Peyer's patch (tissue), 4 donors: ENCODE measurements at regions not wholly inside any gene's neighbourhood (a gene's known extent, or its start where the extent isn't known, plus 50 kb on each side); places are given as distances from the start of the nearest gene placed in this dataset.

Experiments
- POLR2A ChIP-seq, 2 donors: fragments of 450-650 bp; IDR thresholded peaks; one replicate each; pipeline ENCODE4 v1.5.1; 2017; ENCODE audit warnings: antibody characterized with exemption in 2 of 2, mild to moderate bottlenecking in 2 of 2, moderate library complexity in 2 of 2
- TF ChIP-seq, protein P1 (sequence below), 6 experiments: fragments of 450-650 bp in 4 of 6; fragments of 200-600 bp in 2 of 6; sonication (generic) in 1 of 6; IDR thresholded peaks; one replicate each; pipeline ENCODE4 v1.5.1; 2017 to 2019; ENCODE audit warnings: antibody characterized with exemption in 6 of 6, mild to moderate bottlenecking in 3 of 6, moderate library complexity in 1 of 6

- TF ChIP-seq, protein P1, sequence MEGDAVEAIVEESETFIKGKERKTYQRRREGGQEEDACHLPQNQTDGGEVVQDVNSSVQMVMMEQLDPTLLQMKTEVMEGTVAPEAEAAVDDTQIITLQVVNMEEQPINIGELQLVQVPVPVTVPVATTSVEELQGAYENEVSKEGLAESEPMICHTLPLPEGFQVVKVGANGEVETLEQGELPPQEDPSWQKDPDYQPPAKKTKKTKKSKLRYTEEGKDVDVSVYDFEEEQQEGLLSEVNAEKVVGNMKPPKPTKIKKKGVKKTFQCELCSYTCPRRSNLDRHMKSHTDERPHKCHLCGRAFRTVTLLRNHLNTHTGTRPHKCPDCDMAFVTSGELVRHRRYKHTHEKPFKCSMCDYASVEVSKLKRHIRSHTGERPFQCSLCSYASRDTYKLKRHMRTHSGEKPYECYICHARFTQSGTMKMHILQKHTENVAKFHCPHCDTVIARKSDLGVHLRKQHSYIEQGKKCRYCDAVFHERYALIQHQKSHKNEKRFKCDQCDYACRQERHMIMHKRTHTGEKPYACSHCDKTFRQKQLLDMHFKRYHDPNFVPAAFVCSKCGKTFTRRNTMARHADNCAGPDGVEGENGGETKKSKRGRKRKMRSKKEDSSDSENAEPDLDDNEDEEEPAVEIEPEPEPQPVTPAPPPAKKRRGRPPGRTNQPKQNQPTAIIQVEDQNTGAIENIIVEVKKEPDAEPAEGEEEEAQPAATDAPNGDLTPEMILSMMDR (IDR thresholded peaks at IDR 0.05) = no peak
- TF ChIP-seq POLR2A (IDR thresholded peaks at IDR 0.05) = no peak
These were observed 1039.6 kb downstream of the HACE1 start for GRCh38 chr6:103820148-103820547.
